Thyroid gland (tissue), 4 donors: ENCODE measurements at regions not wholly inside any gene's neighbourhood (a gene's known extent, or its start where the extent isn't known, plus 50 kb on each side); places are given as distances from the start of the nearest gene placed in this dataset.

Experiments
- DNase-seq, 2 donors: peaks; one replicate each; pipeline ENCODE4 v3.0.0-alpha.2; 2019
- H3K27ac ChIP-seq, 3 donors: fragments of 200-600 bp; sonication (generic); 1 replicate in 2 of 3; 2 replicates in 1 of 3; pipeline ENCODE4 v1.5.1; 2016 to 2019; ENCODE audit warnings: mild to moderate bottlenecking in 1 of 3, moderate library complexity in 1 of 3
- H3K27me3 ChIP-seq: fragments of 200-600 bp; sonication (generic); one replicate; pipeline ENCODE4 v1.5.1; 2019
- H3K36me3 ChIP-seq, 2 donors: fragments of 200-600 bp; sonication (generic); one replicate each; pipeline ENCODE4 v1.5.1; 2016 to 2019
- H3K4me1 ChIP-seq, 2 donors: fragments of 200-600 bp; sonication (generic); one replicate each; pipeline ENCODE4 v1.5.1; 2017 to 2019
- H3K4me3 ChIP-seq, 3 donors: fragments of 200-600 bp; sonication (generic); replicated peaks in 1 of 3; 1 replicate in 2 of 3; 2 replicates in 1 of 3; pipeline ENCODE4 v1.5.1; 2016; ENCODE audit warnings: mild to moderate bottlenecking in 1 of 3
- H3K9me3 ChIP-seq: fragments of 200-600 bp; sonication (generic); one replicate; pipeline ENCODE4 v1.5.1; 2017
- POLR2A ChIP-seq, 2 donors: fragments of 450-650 bp; IDR thresholded peaks; one replicate each; pipeline ENCODE4 v1.6.1; 2017; ENCODE audit warnings: antibody characterized with exemption in 2 of 2, mild to moderate bottlenecking in 2 of 2, moderate library complexity in 1 of 2
- WGBS, 2 donors: methylation state at CpG; one replicate each; pipeline ENCODE4 v1.1.5; 2017; 5-methylcytosine and 5-hydroxymethylcytosine counted together
- intact Hi-C: fragments of 100-400 bp; cut with DNase I; formaldehyde crosslinking; loops from one replicate; pipeline ENCODE4 v1.15.1; 2023
- TF ChIP-seq, protein P1 (sequence below), 6 experiments: fragments of 200-600 bp in 3 of 6; fragments of 450-650 bp in 3 of 6; sonication (generic) in 3 of 6; IDR thresholded peaks; one replicate each; pipeline ENCODE4 v1.5.1; 2016 to 2019; ENCODE audit warnings: antibody characterized with exemption in 6 of 6, mild to moderate bottlenecking in 2 of 6, inconsistent platforms in 1 of 6, moderate library complexity in 1 of 6

DNA sequence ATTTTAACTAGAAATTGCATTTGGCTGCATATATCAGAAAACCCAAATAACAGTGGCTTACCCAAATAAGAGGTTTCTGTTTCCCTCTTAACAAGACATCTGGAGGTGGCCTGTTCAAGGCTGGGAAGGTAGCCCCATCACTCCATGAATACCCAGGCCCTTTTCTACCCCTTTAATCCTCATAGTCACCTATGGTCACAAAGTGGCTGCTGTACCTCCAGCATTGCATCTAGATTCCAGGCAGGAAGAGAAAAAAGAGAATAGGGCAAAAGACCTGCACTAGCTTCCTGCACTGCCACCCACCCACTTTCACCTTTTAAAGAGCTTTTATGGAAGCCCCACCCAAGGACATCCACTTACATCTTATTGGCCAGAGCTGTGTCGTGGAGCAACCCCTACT lies 124.0 kb upstream of the NCOR2 start:
- WGBS, 2 donors = 100% methylated on average over 1 of the region's 1 CpG
- Histone ChIP-seq H3K36me3 (no peaks in the 10 kb centered on the region), H3K27me3 (no peaks in the 10 kb centered on the region), H3K27ac (no peak overlapping the region), H3K4me3 (no peak overlapping the region), H3K4me1 (peaks cover 5 to 22% of the 10 kb centered on the region in 2 donors), H3K9me3 (no peaks in the 10 kb centered on the region)
- TF ChIP-seq, protein P1, sequence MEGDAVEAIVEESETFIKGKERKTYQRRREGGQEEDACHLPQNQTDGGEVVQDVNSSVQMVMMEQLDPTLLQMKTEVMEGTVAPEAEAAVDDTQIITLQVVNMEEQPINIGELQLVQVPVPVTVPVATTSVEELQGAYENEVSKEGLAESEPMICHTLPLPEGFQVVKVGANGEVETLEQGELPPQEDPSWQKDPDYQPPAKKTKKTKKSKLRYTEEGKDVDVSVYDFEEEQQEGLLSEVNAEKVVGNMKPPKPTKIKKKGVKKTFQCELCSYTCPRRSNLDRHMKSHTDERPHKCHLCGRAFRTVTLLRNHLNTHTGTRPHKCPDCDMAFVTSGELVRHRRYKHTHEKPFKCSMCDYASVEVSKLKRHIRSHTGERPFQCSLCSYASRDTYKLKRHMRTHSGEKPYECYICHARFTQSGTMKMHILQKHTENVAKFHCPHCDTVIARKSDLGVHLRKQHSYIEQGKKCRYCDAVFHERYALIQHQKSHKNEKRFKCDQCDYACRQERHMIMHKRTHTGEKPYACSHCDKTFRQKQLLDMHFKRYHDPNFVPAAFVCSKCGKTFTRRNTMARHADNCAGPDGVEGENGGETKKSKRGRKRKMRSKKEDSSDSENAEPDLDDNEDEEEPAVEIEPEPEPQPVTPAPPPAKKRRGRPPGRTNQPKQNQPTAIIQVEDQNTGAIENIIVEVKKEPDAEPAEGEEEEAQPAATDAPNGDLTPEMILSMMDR (IDR thresholded peaks at IDR 0.05) = no peak
- TF ChIP-seq POLR2A (IDR thresholded peaks at IDR 0.05) = no peak
- intact Hi-C loops = no loop called here
- DNase-seq = no peak

DNA sequence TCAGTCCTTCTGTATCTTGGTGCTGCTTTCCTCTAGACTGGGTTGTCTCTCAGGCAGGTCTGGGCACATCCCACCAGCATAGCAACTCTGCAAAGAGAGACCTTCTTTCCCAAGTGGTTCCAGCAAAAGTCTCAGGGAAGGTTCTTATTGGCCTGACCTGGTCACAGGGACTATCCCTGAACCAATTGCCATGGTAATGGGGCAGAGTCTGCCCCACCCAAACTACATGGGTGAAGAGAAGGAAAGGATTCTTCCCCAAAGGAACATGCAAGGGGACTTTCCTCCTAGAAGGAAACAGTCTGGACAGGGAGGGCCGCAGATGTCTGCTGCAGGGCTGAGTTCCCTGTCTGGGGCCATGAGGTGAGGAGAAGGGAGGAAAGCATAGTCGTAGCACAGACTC lies 122.2 kb upstream of the NCOR2 start:
- 87 to 88% methylated on average over 2 of the region's 2 CpGs for whole genome bisulfite sequencing, 2 donors
- H3K4me3 ChIP-seq = no peak overlapping the region
- H3K36me3 ChIP-seq = no peaks in the 10 kb centered on the region
- H3K4me1 ChIP-seq = peaks cover 12 to 30% of the 10 kb centered on the region in 2 donors
- no peak overlapping the region for H3K27ac ChIP-seq
- H3K27me3 ChIP-seq = no peaks in the 10 kb centered on the region
- intact Hi-C loops = no loop called here
- no peak for DNase-seq
- H3K9me3 ChIP-seq = no peaks in the 10 kb centered on the region
- TF ChIP-seq, protein P1 (IDR thresholded peaks at IDR 0.05) = no peak
- TF ChIP-seq POLR2A (IDR thresholded peaks at IDR 0.05) = no peak

DNA sequence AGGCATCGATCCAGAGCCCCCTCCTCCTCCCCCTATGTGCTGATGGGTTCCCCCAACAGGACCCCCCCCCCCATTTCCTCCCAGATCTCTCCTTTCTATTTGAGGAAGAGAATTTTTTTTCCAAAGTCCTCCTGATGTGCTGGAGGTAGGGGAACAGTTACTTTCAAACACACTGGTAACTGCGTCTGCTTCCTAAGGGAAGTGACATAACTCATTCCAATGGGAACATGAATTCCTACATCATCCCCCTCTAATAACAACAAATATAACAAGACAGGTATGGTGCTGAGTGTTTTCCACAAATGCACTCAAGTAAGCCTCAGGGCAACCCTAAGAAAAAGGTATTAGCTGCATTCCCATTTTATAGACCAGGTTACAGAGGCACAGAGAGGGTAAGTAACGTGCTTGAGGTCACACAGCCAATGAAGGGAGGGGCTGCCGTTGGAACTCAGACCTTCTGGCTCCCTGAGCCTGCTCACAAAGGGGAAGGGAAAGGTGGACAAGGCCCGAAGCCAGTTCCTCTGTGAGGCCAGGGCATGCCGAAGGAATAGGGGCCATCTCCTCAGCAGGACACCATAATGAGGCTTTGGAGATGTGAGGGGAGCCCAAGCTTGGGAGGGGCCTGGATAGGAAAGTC lies 121.1 kb upstream of the NCOR2 start:
- intact Hi-C loops = no loop called here
- Histone ChIP-seq H3K36me3 (no peaks in the 10 kb centered on the region), H3K9me3 (no peaks in the 10 kb centered on the region), H3K4me1 (peaks cover 12 to 33% of the 10 kb centered on the region in 2 donors), H3K4me3 (no peak overlapping the region), H3K27ac (no peak overlapping the region), H3K27me3 (no peaks in the 10 kb centered on the region)
- WGBS, 2 donors = 67 to 70% methylated on average over 6 of the region's 6 CpGs
- DNase-seq = no peak
- TF ChIP-seq POLR2A (IDR thresholded peaks at IDR 0.05) = no peak
- TF ChIP-seq, protein P1 (IDR thresholded peaks at IDR 0.05) = no peak

DNA sequence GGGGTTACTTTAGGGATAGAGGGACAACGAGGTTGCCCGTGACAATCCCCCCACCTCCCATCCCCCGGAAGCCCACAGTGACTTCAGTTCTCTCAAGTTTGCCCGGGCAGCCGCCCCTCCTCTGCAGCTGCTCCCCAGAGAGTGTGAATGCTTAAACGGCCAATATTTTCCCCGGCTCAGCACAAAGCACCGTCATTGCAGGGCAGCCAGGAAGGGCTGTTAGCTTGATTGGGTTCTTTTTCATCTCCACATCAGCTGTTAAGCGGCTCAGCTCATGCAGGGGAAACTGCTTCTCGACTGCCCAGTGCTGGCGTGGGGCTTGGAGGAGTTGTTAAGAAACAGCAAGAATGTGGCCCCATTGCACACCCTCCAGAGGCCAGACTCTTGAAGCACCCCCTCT lies 120.5 kb upstream of the NCOR2 start:
- WGBS, 2 donors = 21 to 25% methylated on average over 6 to 9 of the region's 11 CpGs
- Histone ChIP-seq H3K4me1 (peaks cover 12 to 38% of the 10 kb centered on the region in 2 donors), H3K4me3 (no peak overlapping the region), H3K36me3 (no peaks in the 10 kb centered on the region), H3K27ac (peak overlapping the region in 1 of 3 donors; percentile 0), H3K27me3 (no peaks in the 10 kb centered on the region), H3K9me3 (no peaks in the 10 kb centered on the region)
- intact Hi-C loops = no loop called here
- TF ChIP-seq, protein P1 (IDR thresholded peaks at IDR 0.05) = no peak
- no peak for TF ChIP-seq POLR2A (IDR thresholded peaks at IDR 0.05)
- peak; percentile 21 for DNase-seq

DNA sequence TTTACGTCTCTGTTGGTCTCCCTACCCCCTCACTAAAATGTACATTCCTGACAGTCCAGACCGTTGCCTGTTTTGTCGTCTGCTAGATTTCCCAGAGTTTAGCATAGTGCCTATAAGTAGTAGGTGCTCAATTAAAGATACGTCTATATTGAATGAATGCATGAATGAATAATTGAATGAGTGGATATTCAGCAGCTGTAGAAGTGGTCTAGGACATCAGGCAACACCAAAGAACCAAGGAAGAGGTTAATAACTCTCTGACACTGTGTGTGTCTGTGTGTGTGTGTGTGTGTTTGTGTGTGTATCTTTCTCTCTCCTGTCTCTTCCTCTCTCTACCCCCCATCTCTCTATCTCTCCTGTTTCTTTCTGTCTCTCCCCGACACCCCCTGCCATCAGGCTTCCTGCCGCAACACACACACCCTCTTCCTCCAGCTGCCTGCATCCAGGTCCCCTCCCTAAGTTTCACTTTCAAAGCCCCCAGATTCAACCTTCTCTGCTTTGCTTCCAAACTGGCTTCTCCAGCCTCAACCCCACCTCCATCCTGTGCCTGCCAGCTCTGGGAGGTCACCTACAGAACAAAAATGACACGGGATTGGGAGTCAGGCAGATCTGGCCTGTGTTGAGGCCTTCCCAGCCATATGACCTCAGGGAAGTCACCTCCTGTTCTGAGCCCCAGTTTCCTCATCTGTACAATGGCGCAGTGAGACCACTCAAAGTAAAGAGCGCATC lies 119.9 kb upstream of the NCOR2 start:
- WGBS, 2 donors = 79 to 86% methylated on average over 8 to 9 of the region's 9 CpGs
- intact Hi-C loops = no loop called here
- Histone ChIP-seq H3K36me3 (no peaks in the 10 kb centered on the region), H3K9me3 (no peaks in the 10 kb centered on the region), H3K4me3 (no peak overlapping the region), H3K4me1 (peaks cover 12 to 40% of the 10 kb centered on the region in 2 donors), H3K27ac (peak overlapping the region in 1 of 3 donors; percentile 0), H3K27me3 (no peaks in the 10 kb centered on the region)
- TF ChIP-seq POLR2A (IDR thresholded peaks at IDR 0.05) = no peak
- TF ChIP-seq, protein P1 (IDR thresholded peaks at IDR 0.05) = no peak
- no peak for DNase-seq
